ENCODE measurements at regions not wholly inside any gene's neighbourhood (a gene's known extent, or its start where the extent isn't known, plus 50 kb on each side); places are given as distances from the start of the nearest gene placed in this dataset.

- TF ChIP-seq POLR2A (IDR thresholded peaks at IDR 0.05) = no peak
- no peak for TF ChIP-seq CTCF (IDR thresholded peaks at IDR 0.05)
Observed at GRCh38 chr9:116102596-116102995, 51.0 kb upstream of the PAPPA start.
